A549 (cell line): ENCODE measurements at regions not wholly inside any gene's neighbourhood (a gene's known extent, or its start where the extent isn't known, plus 50 kb on each side); places are given as distances from the start of the nearest gene placed in this dataset.

Source experiments
- ATAC-seq, 2 experiments: fragments of 200-7000 bp in 1 of 2; fragments of >200 bp in 1 of 2; cut with Nextera tagmentation in 1 of 2; cut with Tn5 transposase in 1 of 2; 3 replicates each; pipeline versions ENCODE4 v1.8.0 to v1.9.1; 2018 to 2020; ENCODE audit warnings: mild to moderate bottlenecking in 1 of 2, moderate library complexity in 1 of 2
- CTCF ChIA-PET: fragments of 300-600 bp; sonication (Branson Sonifier 250); formaldehyde crosslinking; extraction: SDS; loops from one replicate; lab custom pipeline; 2021; ENCODE audit warnings: antibody characterized with exemption, inconsistent platforms; lab: Yijun Ruan, JAX
- POLR2A ChIA-PET: fragments of 350-600 bp; formaldehyde crosslinking; extraction: SDS; loops from one replicate; lab custom pipeline; 2021; ENCODE audit warnings: antibody characterized with exemption, inconsistent platforms; lab: Yijun Ruan, JAX
- DNase-seq, 2 experiments: peaks; one replicate each; pipeline versions ENCODE4 v3.0.0 to v3.0.0-alpha.2; 2011 to 2016; ENCODE audit warnings: low read depth in 1 of 2, low spot score in 1 of 2
- FAIRE-seq: peaks from 2 replicates; lab custom pipeline; 2011; peaks lifted over from hg19 to GRCh38; lab: Jason Lieb, UNC
- H3K27ac ChIP-seq, 2 experiments: fragments of >200 bp; sonication (Bioruptor Twin); formaldehyde crosslinking; 3 replicates each; pipeline ENCODE4 v1.5.1; 2016 to 2017
- H3K4me1 ChIP-seq: fragments of >200 bp; sonication (Bioruptor Twin); formaldehyde crosslinking; 3 replicates; pipeline ENCODE4 v1.6.1; 2016
- H3K4me2 ChIP-seq: fragments of >200 bp; sonication (Bioruptor Twin); formaldehyde crosslinking; 3 replicates; pipeline ENCODE4 v1.6.1; 2016
- H3K4me3 ChIP-seq: fragments of >200 bp; sonication (Bioruptor Twin); formaldehyde crosslinking; 3 replicates; pipeline ENCODE4 v1.5.1; 2016
- H3K9me3 ChIP-seq: fragments of >200 bp; sonication (Bioruptor Twin); formaldehyde crosslinking; 3 replicates; pipeline ENCODE4 v1.6.1; 2016
- BHLHE40 ChIP-seq: IDR thresholded peaks from 2 replicates; pipeline ENCODE4 v1.6.1; 2012; ENCODE audit warnings: low read depth, low read length, inconsistent platforms
- CBX8 ChIP-seq: fragments of 200-600 bp; sonication (generic); IDR thresholded peaks from 2 replicates; pipeline ENCODE4 v1.6.1; 2016
- ESRRA ChIP-seq: fragments of 150-350 bp; IDR thresholded peaks from 2 replicates; pipeline ENCODE4 v1.6.1; 2014; ENCODE audit warnings: mild to moderate bottlenecking, low read length, borderline replicate concordance
- FOSB ChIP-seq: fragments of 250-450 bp; sonication (Bioruptor Pico); IDR thresholded peaks from 2 replicates; pipeline ENCODE4 v1.5.0; 2020; ENCODE audit warnings: mild to moderate bottlenecking, moderate library complexity
- FOSL2 ChIP-seq, 2 experiments: fragments of 450-650 bp in 1 of 2; fragments of >200 bp in 1 of 2; sonication (Bioruptor Twin) in 1 of 2; formaldehyde crosslinking; IDR thresholded peaks; 2 replicates each; pipeline versions ENCODE4 v1.5.0 to v1.6.1; 2016 to 2020; ENCODE audit warnings: mild to moderate bottlenecking in 1 of 2, moderate library complexity in 1 of 2
- FOXS1 ChIP-seq: fragments of 250-450 bp; sonication (Bioruptor Pico); IDR thresholded peaks from 2 replicates; pipeline ENCODE4 v1.5.0; 2020; ENCODE audit warnings: mild to moderate bottlenecking, moderate library complexity
- HDAC2 ChIP-seq: fragments of 200-600 bp; sonication (generic); IDR thresholded peaks from 2 replicates; pipeline ENCODE4 v1.6.1; 2016
- HEYL ChIP-seq: fragments of 250-450 bp; sonication (Bioruptor Pico); IDR thresholded peaks from 2 replicates; pipeline ENCODE4 v1.8.0; 2021; ENCODE audit warnings: mild to moderate bottlenecking, moderate library complexity
- JUN ChIP-seq, 2 experiments: fragments of >200 bp; sonication (Bioruptor Twin); formaldehyde crosslinking; IDR thresholded peaks; 2 replicates in 1 of 2; 3 replicates in 1 of 2; pipeline ENCODE4 v1.6.1; 2016 to 2017
- JUNB ChIP-seq: fragments of >200 bp; sonication (Bioruptor Twin); formaldehyde crosslinking; IDR thresholded peaks from 2 replicates; pipeline ENCODE4 v1.6.1; 2016
- KDM1A ChIP-seq: fragments of 200-600 bp; sonication (generic); IDR thresholded peaks from 2 replicates; pipeline ENCODE4 v1.6.1; 2016; ENCODE audit warnings: low read depth, mild to moderate bottlenecking
- KDM5A ChIP-seq: fragments of 200-600 bp; sonication (generic); IDR thresholded peaks from 2 replicates; pipeline ENCODE4 v1.6.1; 2016; ENCODE audit warnings: antibody characterized with exemption, mild to moderate bottlenecking
- MAZ ChIP-seq: fragments of 150-350 bp; IDR thresholded peaks from 2 replicates; pipeline ENCODE4 v1.6.1; 2014; ENCODE audit warnings: antibody characterized with exemption, low read depth, low read length, borderline replicate concordance
- NFE2L2 ChIP-seq: fragments of 150-350 bp; conservative IDR thresholded peaks from 2 replicates; pipeline ENCODE4 v1.6.1; 2014; ENCODE audit warnings: low read length
- NPAS2 ChIP-seq: fragments of 250-450 bp; sonication (Bioruptor Pico); IDR thresholded peaks from 2 replicates; pipeline ENCODE4 v1.8.0; 2022; ENCODE audit warnings: mild to moderate bottlenecking, moderate library complexity, borderline replicate concordance
- PHF8 ChIP-seq: fragments of 200-600 bp; sonication (generic); IDR thresholded peaks from 2 replicates; pipeline ENCODE4 v1.6.1; 2016; ENCODE audit warnings: low read depth, mild to moderate bottlenecking, antibody characterized with exemption, moderate library complexity, borderline replicate concordance
- RAD21 ChIP-seq, 2 experiments: fragments of >200 bp in 1 of 2; sonication (Bioruptor Twin) in 1 of 2; formaldehyde crosslinking in 1 of 2; IDR thresholded peaks in 1 of 2; conservative IDR thresholded peaks in 1 of 2; 2 replicates in 1 of 2; 3 replicates in 1 of 2; pipeline ENCODE4 v1.6.1; 2012 to 2018; ENCODE audit warnings: inconsistent platforms in 1 of 2
- RFX5 ChIP-seq: fragments of 450-650 bp; IDR thresholded peaks from 2 replicates; pipeline ENCODE4 v1.7.1; 2014; ENCODE audit warnings: antibody characterized with exemption, mild to moderate bottlenecking, moderate library complexity
- RNF2 ChIP-seq: fragments of 200-600 bp; sonication (generic); IDR thresholded peaks from 2 replicates; pipeline ENCODE4 v1.6.1; 2016; ENCODE audit warnings: low read depth, mild to moderate bottlenecking, antibody characterized with exemption, moderate library complexity, borderline replicate concordance
- TP53 ChIP-seq: fragments of 250-450 bp; sonication (Bioruptor Pico); IDR thresholded peaks from 2 replicates; pipeline ENCODE4 v1.5.0; 2021; ENCODE audit warnings: mild to moderate bottlenecking, moderate library complexity
- ZC3H11A ChIP-seq: fragments of 450-650 bp; IDR thresholded peaks from 2 replicates; pipeline ENCODE4 v1.6.1; 2014; ENCODE audit warnings: antibody characterized with exemption, mild to moderate bottlenecking
- ZFP36 ChIP-seq: fragments of 450-650 bp; IDR thresholded peaks from 2 replicates; pipeline ENCODE4 v1.6.1; 2014; ENCODE audit warnings: borderline replicate concordance; ENCODE audit not compliant: partially characterized antibody
- ZNF302 ChIP-seq: fragments of 250-450 bp; sonication (Bioruptor Pico); IDR thresholded peaks from 2 replicates; pipeline ENCODE4 v1.9.0; 2021; ENCODE audit warnings: inconsistent platforms, mild to moderate bottlenecking, moderate library complexity
- ZSCAN20 ChIP-seq: fragments of 250-450 bp; sonication (Bioruptor Pico); IDR thresholded peaks from 2 replicates; pipeline ENCODE4 v1.8.0; 2022; ENCODE audit warnings: mild to moderate bottlenecking, moderate library complexity
- WGBS: methylation state at CpG from one replicate; pipeline ENCODE4 v1.1.6; 2017; ENCODE audit errors: missing lambda C conversion rate; 5-methylcytosine and 5-hydroxymethylcytosine counted together
- TF ChIP-seq, protein P1 (sequence below): IDR thresholded peaks from 2 replicates; pipeline ENCODE4 v1.6.1; 2012
- TF ChIP-seq, protein P2 (sequence below): fragments of 450-650 bp; IDR thresholded peaks from 2 replicates; pipeline ENCODE4 v1.6.1; 2014; ENCODE audit warnings: antibody characterized with exemption
- TF ChIP-seq, protein P3 (sequence below): IDR thresholded peaks from 2 replicates; pipeline ENCODE4 v1.6.1; 2012
- TF ChIP-seq, protein P4 (sequence below): fragments of >200 bp; sonication (Bioruptor Twin); formaldehyde crosslinking; IDR thresholded peaks from 2 replicates; pipeline ENCODE4 v1.6.1; 2016
- TF ChIP-seq, protein P5 (sequence below): fragments of 150-350 bp; IDR thresholded peaks from 2 replicates; pipeline ENCODE4 v1.6.1; 2014; ENCODE audit warnings: low read depth, mild to moderate bottlenecking, low read length

DNA sequence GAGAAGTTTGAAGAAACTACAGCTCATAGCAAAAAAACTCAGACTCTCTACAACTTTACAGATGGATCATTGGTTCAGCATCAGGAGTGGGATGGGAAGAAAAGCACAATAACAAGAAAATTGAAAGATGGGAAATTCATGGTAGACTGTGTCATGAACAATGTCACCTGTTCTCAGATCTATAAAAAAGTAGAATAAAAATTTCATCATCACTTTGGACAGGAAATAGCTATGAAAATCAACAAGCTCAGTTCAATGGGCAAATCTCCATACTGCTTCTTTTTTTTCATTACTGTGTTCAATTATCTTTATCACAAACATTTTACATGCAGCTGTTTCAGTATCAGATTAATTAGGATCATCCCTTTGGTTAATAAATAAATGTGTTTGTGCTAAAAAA, 76.5 kb upstream of the RAPGEF2 start:
- DNase-seq (no peak), ATAC-seq (no peak), FAIRE-seq (no peak)
- no peaks in the 10 kb centered on the region for H3K9me3 ChIP-seq
- H3K27ac ChIP-seq = no peak overlapping the region
- no peak overlapping the region for H3K4me2 ChIP-seq
- no peak for TF ChIP-seq ZFP36
- TF ChIP-seq, protein P1, sequence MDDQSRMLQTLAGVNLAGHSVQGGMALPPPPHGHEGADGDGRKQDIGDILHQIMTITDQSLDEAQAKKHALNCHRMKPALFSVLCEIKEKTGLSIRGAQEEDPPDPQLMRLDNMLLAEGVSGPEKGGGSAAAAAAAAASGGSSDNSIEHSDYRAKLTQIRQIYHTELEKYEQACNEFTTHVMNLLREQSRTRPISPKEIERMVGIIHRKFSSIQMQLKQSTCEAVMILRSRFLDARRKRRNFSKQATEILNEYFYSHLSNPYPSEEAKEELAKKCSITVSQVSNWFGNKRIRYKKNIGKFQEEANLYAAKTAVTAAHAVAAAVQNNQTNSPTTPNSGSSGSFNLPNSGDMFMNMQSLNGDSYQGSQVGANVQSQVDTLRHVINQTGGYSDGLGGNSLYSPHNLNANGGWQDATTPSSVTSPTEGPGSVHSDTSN = no peak
- TF ChIP-seq RNF2 = no peak
- TF ChIP-seq, protein P2, sequence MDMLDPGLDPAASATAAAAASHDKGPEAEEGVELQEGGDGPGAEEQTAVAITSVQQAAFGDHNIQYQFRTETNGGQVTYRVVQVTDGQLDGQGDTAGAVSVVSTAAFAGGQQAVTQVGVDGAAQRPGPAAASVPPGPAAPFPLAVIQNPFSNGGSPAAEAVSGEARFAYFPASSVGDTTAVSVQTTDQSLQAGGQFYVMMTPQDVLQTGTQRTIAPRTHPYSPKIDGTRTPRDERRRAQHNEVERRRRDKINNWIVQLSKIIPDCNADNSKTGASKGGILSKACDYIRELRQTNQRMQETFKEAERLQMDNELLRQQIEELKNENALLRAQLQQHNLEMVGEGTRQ = no peak
- no peak for TF ChIP-seq ZC3H11A
- TF ChIP-seq ESRRA = no peak
- TF ChIP-seq, protein P3, sequence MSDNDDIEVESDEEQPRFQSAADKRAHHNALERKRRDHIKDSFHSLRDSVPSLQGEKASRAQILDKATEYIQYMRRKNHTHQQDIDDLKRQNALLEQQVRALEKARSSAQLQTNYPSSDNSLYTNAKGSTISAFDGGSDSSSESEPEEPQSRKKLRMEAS = no peak
- no peak for TF ChIP-seq NFE2L2
- no peak for TF ChIP-seq KDM1A
- TF ChIP-seq FOXS1 (CRISPR knock-in tag) = no peak
- no peak for TF ChIP-seq TP53 (CRISPR knock-in tag)
- no peak for TF ChIP-seq CBX8
- no peak for TF ChIP-seq ZNF302 (CRISPR knock-in tag)
- no peak for TF ChIP-seq FOSL2 (IDR thresholded peaks at IDR 0.05)
- TF ChIP-seq FOSL2 (CRISPR knock-in tag; IDR thresholded peaks at IDR 0.05) = no peak
- TF ChIP-seq RFX5 = no peak
- H3K4me1 ChIP-seq = no peaks in the 10 kb centered on the region
- ChIA-PET POLR2A (no interaction called here), CTCF (interaction anchor here (1.0 kb wide), 1 partner anchor 95 kb away, joined by 5 read pairs; no protein-coding TSS in a partner anchor)
- H3K4me3 ChIP-seq = no peak overlapping the region

DNA sequence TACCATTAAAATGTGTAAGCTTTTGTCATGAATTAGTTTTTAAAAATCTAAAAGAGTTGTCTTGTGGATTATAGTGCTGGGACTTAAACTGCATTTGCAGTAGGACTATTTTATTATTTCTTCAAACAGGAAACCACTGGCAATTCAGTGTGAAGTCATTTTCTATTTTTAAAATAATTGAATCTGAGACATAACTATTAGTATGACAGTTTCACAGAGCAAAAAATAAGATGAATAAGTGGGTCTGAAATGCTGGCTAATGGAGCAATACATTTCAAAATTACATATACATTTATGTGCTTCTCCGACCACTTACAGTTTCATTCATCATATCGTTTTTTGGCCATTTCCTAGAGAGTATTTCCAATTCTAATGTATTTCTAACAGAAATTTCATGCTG, 75.3 kb upstream of the RAPGEF2 start:
- no peak for TF ChIP-seq ZSCAN20 (CRISPR knock-in tag)
- TF ChIP-seq JUNB = no peak
- TF ChIP-seq, protein P4, sequence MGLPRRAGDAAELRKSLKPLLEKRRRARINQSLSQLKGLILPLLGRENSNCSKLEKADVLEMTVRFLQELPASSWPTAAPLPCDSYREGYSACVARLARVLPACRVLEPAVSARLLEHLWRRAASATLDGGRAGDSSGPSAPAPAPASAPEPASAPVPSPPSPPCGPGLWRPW = no peak
- no peak for TF ChIP-seq RAD21 (conservative IDR thresholded peaks at IDR 0.05 in 1 of 2, IDR thresholded peaks at IDR 0.05 in 1 of 2)
- TF ChIP-seq HDAC2 = no peak
- TF ChIP-seq NPAS2 (CRISPR knock-in tag) = no peak
- TF ChIP-seq, protein P5, sequence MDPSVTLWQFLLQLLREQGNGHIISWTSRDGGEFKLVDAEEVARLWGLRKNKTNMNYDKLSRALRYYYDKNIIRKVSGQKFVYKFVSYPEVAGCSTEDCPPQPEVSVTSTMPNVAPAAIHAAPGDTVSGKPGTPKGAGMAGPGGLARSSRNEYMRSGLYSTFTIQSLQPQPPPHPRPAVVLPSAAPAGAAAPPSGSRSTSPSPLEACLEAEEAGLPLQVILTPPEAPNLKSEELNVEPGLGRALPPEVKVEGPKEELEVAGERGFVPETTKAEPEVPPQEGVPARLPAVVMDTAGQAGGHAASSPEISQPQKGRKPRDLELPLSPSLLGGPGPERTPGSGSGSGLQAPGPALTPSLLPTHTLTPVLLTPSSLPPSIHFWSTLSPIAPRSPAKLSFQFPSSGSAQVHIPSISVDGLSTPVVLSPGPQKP = no peak
- no peak for TF ChIP-seq ZC3H11A
- TF ChIP-seq HEYL (CRISPR knock-in tag) = no peak
- no peak for TF ChIP-seq PHF8
- no peak for TF ChIP-seq BHLHE40
- TF ChIP-seq KDM5A = no peak
- no peak for TF ChIP-seq ZFP36
- TF ChIP-seq MAZ = no peak
- no peak for TF ChIP-seq FOSB (CRISPR knock-in tag)
- TF ChIP-seq JUN (IDR thresholded peaks at IDR 0.05) = no peak
- ATAC-seq = no peak
- no peak for FAIRE-seq
- Histone ChIP-seq H3K27ac (no peak overlapping the region), H3K4me2 (no peak overlapping the region), H3K4me1 (no peaks in the 10 kb centered on the region), H3K9me3 (no peaks in the 10 kb centered on the region), H3K4me3 (no peak overlapping the region)
- 71% methylated on average over 2 of the region's 2 CpGs for WGBS
- POLR2A ChIA-PET = interaction anchor here (0.6 kb wide), 1 partner anchor 41 kb away, joined by 3 read pairs; no protein-coding TSS in a partner anchor
- CTCF ChIA-PET = no interaction called here
- no peak for DNase-seq
